Fibroblast of mammary gland (primary cell): ENCODE measurements at regions not wholly inside any gene's neighbourhood (a gene's known extent, or its start where the extent isn't known, plus 50 kb on each side); places are given as distances from the start of the nearest gene placed in this dataset.

Source experiments
- DNase-seq: peaks from one replicate; pipeline ENCODE4 v3.0.0-alpha.2; 2010; ENCODE audit warnings: low read depth
- H3K4me3 ChIP-seq: 2 replicates; pipeline ENCODE4 v1.5.1; 2011; ENCODE audit warnings: low read depth, mild to moderate bottlenecking, low read length, moderate library complexity; ENCODE audit not compliant: control insufficient read depth
- TF ChIP-seq, protein P1 (sequence below): conservative IDR thresholded peaks from 2 replicates; pipeline ENCODE4 v1.5.1; 2011; ENCODE audit warnings: low read depth, low read length, inconsistent platforms; ENCODE audit not compliant: control insufficient read depth, insufficient read depth

DNA sequence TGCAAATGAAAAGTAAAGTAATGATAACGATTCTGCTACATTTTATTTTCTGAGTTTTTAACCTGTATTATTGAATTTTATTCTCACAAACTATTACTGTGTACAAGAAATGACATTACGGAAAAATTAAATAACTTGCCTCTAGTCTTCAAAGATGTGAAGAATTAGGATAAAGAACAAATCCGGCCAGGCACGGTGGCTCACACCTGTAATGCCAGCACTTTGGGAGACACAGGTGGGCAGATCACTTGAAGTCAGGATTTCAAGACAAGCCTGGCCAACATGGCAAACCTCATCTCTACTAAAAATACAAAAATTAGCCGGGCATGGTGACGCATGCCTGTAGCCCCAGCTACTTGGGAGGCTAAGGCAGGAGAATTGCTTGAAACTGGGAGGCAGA is 1584.4 kb upstream of the SEL1L start:
- no peak for DNase-seq
- TF ChIP-seq, protein P1, sequence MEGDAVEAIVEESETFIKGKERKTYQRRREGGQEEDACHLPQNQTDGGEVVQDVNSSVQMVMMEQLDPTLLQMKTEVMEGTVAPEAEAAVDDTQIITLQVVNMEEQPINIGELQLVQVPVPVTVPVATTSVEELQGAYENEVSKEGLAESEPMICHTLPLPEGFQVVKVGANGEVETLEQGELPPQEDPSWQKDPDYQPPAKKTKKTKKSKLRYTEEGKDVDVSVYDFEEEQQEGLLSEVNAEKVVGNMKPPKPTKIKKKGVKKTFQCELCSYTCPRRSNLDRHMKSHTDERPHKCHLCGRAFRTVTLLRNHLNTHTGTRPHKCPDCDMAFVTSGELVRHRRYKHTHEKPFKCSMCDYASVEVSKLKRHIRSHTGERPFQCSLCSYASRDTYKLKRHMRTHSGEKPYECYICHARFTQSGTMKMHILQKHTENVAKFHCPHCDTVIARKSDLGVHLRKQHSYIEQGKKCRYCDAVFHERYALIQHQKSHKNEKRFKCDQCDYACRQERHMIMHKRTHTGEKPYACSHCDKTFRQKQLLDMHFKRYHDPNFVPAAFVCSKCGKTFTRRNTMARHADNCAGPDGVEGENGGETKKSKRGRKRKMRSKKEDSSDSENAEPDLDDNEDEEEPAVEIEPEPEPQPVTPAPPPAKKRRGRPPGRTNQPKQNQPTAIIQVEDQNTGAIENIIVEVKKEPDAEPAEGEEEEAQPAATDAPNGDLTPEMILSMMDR = no peak
- H3K4me3 ChIP-seq = no peak overlapping the region

DNA sequence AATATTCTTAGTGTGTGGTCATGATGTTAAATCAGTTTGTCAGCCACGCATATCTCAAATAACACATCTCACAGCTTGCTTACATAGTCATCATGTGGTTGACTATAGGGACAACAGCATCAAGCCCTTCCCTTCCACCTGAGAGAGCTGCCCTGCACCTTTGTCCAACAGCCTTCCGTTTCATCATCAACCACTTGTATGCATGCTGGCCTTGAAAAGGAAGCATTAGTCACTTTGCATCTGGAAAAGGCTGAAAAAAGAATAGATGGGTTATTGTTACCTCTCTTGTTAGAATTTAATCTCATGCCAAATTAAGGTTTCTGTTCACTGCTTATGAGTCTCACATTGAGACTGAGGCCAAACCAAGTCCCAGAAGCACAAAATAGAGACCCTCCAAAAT is 1586.5 kb upstream of the SEL1L start:
- TF ChIP-seq, protein P1 = no peak
- no peak overlapping the region for H3K4me3 ChIP-seq
- no peak for DNase-seq

DNA sequence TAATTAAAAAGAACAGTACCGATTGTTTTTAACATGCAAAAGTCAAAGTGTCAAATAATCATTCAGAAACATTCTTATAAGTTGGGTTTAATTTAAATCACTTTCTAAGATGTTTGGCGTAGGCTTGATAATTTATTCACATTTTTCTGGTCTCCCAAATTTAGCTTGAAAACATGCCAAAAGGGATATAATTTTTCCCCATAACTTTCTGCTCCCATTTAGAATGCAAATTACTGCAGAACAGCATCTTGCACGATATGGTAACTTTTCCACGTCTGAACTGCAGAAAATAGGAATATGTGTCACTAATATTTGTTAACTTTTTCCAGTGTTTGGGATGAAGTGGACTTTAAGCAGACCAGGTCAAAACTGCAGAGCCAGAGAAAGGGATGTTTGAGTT is 1592.4 kb upstream of the SEL1L start:
- DNase-seq = no peak
- H3K4me3 ChIP-seq = no peak overlapping the region
- TF ChIP-seq, protein P1 = no peak

DNA sequence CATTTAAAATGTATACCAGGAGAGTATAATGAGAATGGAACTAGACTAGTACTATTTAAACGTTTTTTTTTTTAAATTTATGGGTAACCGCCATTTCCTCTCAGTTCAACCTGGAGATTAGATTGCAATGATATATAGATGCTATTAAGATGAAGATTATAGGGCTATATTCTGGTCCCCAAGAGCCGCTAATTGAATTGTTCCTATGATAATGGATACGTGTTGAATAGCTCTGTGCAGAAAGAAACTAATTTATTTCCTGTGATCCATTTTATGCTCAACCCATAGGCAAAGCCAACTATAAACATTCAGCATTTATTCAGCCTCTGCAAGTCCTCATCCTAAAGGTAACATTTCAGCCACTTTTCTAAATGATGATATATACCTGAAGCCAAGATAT is 1595.1 kb upstream of the SEL1L start:
- TF ChIP-seq, protein P1 = no peak
- no peak for DNase-seq

DNA sequence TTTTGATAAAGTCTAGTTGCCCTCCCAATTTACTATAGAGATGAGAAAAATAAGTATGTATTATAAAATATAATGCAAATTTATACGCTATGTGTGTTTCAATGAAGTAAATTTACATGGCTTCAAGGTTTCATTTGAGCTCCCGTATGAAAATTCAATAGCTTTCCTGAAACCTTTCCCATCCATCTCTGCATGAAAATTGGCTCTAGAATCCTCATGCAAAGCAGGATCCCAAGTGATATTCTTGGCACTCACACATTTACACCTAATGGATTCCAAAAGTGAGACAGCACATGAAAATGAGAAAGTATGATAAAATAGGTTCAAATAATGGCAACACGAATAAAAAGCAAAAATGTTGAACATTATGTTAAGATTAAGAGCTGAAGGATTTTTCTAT is 1595.8 kb upstream of the SEL1L start:
- TF ChIP-seq, protein P1 = no peak
- DNase-seq = no peak
- no peak overlapping the region for H3K4me3 ChIP-seq

More for the DNA sequence above, 1595.1 kb upstream of the SEL1L start:
- H3K4me3 ChIP-seq = no peak overlapping the region

DNA sequence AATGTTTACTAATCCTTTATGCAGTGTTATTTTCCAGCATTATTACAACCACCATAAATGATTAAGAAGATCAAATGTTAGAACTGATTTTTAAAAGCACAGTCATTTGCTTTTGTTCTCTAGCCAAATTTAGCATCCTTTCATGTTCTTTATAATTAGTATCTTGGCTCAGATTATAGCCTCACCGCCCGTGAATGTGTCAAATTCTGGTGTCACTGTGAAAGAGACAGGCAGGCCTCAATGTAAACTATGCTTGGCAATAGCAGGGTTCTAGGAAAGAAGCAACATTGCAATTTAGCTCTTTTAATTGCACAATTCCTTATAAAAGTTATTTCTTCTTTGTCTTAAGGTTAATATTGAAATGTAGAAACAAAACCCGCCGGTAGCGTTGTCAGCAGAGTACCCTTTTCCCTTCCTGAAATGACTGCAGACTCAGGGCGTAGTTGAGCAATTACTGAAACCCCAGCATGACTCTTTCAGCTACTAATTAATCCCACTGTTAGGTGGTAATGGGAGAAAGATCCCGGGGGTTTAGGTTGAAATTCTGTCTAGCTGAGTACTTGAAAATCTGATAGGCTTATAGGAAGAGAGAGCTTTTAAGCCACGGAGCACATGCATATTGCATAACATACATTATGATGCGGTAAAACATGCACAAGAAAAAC is 1600.5 kb upstream of the SEL1L start:
- DNase-seq = no peak
- TF ChIP-seq, protein P1 = no peak
- H3K4me3 ChIP-seq = no peak overlapping the region

DNA sequence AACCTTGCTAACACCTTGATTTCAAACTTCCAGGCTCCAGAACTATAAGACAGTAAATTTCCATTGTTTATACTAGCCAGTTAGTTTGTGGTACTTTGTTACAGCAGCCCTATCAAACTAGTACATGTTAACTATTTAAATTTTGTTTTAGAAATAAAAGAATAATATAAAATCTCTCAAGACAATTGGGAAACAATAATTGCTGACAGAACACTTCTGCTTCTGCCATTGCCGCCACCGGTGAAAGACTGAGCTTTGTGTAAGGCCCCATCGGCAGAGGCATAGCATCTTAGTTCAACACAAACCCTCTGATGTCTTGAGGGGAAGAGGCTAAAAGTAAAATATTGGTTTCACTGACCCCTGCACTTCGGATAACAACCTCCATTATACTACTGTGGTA is 1607.1 kb upstream of the SEL1L start:
- TF ChIP-seq, protein P1 = no peak
- no peak overlapping the region for H3K4me3 ChIP-seq
- no peak for DNase-seq
